Activated naive CD4-positive, alpha-beta T cell (primary cell): ENCODE measurements at regions not wholly inside any gene's neighbourhood (a gene's known extent, or its start where the extent isn't known, plus 50 kb on each side); places are given as distances from the start of the nearest gene placed in this dataset.

Source experiments
- DNase-seq, 4 experiments: peaks; one replicate each; lab custom pipeline; 2025; lab: John Stamatoyannopoulos, UW

DNA sequence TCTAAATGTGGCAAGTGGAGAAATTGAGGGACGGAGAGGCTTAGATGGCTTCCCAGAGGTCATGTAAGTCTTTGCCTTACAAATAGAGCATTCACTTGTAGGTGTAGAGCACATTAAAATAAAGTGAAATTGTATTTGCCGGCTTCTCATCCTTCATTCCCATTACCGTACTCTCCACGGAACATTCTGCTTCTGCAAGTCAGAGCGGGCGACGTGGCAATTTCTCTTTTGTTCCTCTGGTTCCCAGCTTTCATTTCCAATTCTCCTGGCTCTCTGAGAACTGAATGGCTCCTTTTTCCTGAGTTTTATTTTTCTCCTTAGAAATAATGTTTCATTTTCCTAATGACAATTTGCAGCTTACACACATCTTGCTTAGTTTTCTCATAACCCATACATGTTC is 51.3 kb upstream of the PFKP start:
- no peak for DNase-seq

DNA sequence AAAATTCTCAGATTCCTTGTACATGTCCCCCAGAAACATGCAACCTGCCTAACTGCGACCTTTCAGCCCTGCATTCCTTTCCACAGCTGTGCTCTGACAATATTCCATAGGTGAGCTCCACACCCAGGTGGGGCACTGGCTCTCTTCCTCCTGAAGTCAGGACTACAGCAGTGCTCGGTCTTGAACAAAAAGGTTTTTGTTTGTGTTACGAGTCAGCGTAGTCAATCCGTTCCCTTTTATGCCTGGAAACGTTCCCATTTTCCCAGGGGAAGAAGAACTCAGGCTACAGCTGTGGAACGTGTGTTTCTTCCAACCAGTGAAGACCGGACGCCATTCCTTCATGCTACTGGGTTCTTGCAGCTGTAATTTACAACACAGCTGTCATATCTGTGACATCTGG is 52.4 kb upstream of the PFKP start:
- DNase-seq: no peak

DNA sequence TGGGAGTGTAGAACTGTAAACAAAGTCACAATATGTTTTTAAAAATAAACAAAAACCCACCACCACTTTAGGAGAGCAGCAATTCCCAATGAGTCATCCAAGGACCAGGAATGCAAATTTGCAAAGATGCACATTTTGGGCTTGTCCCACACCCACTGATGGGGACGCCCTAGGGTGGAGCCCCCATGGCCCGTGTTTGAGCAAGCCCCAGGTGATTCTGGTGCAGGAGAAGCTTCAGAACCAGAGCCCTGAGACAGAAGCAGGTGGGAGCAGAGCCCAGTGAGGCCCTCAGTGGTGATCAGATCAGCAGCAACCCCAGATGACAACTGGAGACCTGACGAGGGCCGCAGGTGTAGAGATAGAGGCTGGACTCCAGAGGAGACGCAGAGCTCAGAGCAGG is 55.1 kb upstream of the PFKP start:
- DNase-seq: no peak

DNA sequence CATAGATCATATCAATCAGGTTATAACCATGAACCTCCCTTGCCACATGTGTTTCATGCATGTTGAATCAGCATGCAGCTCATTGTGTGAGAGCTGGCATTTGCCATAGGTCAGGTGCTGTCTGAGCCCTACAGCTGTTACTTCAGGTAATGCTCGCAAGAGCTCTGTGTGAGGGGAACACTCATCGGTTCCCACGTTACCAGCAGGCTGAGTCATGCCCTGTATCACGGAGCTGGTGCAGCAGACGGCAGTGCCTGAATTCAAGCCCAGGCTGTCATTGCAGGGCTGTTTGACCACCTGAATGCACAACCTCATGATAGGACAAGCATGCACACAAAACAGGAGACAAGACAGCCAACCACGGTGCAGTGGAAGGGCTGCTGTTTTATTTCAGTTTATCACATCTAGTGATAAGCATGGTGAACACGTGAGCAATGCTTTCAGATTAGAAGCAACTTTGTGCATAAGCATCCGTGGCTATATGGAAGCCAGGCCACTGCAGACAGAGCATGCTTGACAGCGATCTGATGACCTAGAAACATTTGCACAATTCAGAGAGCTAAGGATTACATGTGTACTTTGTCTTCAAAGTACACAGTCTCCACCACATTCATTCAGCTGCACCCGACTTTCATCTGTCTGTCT is 56.4 kb upstream of the PFKP start:
- DNase-seq: no peak

DNA sequence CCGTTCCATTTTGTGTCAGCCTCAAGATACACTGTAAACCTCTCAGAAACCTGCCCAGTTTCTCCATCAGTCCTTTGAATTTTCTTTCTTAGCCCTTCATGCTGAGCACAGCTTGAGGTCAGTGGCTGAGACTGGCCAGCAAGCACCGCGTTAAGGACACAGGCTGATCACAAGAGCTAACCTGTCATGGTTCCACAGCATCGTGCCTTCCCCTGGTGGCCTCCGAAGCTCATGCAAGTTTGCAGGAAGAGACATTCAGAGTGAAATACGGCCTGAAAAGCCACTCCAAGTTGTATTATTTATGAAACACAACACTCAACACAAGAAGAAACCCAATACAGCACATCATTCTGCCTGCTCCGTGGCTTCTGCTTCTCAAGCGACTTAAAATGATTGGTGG is 57.0 kb upstream of the PFKP start:
- DNase-seq: no peak

DNA sequence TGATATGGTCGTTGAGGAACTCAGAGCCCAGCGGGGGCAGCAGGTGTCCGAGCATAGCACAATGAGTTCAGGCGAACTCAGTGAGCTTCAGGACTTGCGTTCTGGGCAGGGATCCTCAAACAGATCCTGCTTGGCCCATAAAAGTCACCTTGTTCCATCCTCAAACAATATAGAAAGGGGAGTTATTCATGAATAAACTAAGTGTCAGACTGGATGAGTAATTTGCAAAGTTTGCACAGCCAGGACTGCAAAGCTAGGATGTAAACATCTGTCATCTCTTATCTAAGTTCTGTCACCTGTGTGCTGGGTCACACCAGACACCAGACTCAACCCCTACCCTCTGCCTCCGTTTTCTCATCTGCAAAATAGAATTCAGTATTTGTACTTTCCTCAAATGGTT is 58.0 kb upstream of the PFKP start:
- no peak for DNase-seq

DNA sequence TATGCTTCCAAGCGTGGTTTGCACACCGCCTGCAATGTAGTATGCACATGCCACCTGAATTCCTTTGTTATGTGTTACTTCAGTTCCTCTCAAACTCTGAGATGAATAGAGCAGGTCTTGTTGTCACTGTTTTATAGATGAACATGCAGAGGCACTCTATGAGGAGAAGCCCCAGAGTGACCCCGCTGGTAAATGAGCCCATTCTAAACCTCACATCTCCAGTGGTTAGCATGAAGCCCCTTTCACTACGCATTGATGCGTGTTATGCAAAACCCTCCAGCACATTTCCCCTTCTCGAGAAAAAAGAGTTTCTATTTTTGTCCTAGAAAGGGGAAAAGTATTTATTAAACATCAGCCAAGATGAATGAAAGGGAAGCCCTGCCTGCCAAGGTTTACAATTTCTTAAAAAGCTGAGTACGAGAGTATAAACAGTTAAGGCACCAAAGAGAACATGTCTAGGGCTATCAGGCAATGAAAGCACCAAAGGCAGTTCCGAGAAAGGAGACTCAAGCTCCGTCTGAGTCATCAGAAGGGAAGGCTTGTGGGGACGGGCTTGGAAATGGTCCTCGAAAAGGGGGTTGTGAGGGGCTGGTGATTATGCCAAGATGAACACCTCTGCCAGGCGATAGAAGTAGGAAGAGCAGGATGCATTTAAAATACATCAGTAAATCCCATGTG is 58.7 kb upstream of the PFKP start:
- no peak for DNase-seq

DNA sequence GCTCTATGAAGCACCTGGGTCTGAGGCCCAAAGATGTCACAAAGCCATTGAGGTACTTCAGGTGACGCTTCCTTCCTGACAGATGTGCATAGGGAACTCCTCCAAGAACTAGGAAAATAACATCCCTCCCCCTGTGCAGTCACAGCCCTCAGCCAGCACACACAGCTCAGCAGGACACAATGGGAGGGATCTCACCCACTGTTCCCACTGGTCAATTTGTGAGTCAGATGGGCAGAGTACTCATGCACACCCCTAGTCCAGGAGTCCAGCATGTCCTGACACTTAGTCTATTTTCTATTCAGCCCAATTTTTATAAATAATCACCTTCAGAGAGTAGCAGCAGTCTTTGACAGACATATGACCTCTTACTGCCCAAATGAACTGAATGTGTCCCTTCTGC is 60.7 kb upstream of the PFKP start:
- DNase-seq: no peak

DNA sequence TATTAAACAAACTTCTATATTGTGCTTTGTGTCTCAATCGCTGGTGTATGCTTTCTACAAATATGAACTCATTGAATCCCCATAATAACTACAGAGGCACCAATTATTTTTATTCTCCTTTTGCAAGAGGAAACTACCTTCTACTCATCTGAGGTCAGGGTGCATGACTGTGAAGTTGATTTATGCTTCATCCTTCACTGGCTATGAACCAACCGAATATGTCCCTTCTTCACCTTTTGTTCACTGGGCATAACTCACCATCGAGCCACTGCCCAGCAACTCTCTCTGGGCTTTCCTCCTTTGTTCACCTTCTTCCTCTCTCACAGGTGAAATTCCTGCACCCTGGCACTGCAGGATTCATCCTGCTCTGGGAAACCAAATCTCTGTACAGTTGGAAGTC is 61.3 kb upstream of the PFKP start:
- no peak for DNase-seq

DNA sequence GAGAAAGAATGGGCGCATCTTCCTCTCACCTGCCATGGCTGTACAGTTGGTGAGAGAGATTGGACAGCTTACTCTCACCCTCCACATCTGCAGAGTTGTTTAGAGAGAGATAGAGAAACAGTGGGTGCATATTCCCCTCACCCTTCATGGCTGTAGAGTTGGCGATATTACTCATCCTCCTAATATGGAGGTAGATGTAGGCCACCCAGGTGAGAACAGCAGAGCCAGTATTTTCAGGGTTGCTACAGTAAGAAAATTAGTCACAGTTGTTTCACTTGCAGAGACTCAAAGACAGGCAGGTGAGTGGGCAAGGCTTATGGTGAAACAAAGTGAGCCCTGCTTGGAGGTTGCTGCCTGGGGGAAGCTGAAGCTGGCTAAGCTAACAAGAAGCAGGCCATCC is 65.0 kb upstream of the PFKP start:
- DNase-seq: no peak

DNA sequence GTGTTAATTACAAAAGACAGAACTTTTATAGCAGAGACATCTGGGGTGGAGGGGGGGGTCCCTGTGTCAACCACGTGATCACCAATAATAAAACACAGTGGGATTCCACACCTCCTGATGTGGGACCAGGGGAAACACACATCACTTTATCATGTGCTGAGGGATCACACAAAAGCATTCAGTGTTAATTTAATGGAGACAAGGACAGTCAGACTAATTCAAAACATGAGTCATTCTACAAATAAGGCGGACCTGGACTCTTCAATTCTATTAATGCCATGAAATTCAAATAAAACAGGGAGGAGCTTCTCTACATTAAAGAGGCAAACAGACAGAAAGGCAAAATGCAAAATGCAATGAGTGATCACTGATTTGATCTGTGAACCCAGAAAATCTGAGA is 67.3 kb upstream of the PFKP start:
- DNase-seq: no peak

DNA sequence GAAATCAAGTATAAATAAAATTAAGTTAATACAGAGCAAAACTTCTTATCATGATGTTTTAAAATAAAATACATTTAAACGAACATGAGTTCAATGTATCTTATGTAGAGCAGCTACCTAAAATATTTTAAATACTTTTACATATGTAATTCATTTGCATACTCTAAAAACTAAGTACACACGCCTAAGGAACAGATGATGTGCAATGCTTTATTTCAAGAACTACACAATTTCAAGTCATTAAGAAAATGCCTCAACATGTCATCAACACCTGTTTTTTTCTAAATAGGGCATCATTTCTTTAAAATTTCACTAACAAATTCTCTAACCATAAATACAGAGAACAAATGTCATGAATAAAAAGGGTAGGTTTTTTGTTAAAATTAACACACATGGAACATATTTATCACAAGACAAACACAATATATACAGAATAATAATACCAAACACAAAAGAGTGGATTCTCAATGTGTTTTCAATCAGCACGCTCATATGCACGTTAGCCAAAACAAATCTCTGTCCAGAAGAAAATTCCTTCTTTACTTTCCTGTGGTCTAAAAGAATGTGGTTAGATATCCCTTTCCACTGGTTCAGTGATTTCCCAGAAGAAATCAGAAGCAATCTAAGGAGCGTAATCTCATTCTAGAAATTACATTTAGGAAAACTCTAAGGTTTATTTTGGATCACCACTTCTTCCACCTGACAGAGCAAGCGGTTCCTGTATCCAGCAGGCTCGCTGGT is 73.0 kb upstream of the PFKP start:
- DNase-seq: no peak

DNA sequence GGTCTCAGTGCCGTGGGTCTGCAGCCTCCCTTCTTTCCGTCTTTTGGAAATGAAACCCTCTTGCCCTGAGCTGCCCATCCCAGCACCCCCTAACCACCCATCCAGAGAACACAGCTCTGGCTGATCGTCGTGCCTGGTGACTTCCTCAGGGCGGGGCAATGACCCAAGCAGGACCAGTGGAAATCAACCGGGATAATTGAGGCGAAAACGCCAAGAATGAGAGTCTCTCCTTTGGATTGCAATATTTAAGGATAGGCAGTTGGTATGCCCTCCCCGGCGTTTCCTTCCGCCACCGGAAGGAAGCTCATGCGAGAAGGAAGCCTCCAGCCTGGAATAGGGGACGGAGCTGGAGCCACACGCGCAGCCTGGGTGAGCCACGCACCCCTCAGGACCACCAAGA is 73.7 kb upstream of the PFKP start:
- DNase-seq: no peak

DNA sequence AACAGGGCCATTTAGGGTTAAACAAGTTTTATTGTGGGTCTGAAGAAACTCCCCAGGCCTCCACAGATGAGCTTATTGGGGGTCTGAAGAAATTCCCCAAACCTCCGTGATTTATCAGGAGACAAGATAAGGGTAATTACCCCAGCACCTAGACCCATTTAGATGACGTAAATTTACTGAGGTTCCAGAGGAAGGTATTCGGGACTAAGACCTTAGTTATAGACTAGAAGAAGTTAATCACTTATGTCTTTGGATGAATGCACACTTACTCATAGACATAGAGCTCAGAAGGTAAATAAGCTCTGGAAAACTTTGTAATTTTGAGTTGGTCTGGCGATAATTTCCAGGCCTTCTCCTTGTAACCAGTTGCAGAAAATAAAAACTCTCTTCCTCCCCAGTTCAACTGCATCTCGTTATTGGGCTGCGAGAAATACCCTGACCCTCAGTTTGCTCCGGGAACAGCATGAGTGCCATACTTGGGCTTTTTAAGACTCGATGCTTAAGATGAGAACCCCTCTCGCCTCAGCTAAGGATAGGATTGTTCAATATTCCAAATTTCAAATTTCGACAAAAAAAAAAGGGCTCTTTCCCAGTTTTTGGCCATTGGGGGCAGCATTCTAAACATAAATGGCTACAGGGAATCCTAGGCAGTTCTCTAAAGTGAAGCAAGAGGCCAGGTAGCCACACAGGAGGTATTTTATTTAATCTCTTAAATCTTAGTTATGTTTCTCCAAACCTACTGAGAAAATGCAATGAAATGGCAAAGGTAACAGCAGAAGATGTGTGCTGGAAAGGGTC is 74.7 kb upstream of the PFKP start:
- no peak for DNase-seq

DNA sequence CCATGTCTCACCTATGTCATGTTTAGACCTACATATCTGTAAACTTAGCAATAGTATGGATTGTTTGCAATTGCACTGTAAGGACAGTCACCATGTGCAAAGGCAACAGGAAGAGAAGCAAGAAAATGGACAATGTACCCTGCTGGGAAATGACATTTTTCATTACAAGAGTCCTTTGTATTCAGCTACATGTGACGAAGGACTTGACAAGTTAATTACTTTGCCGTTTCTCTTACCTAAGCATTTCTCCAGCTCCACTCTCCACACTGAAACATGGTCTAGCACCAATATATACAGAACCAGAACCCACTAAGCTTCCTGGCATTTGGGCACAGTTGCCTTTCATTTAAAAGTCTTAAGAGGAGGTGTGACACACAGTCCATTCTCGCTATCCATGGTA is 76.6 kb upstream of the PFKP start:
- no peak for DNase-seq

DNA sequence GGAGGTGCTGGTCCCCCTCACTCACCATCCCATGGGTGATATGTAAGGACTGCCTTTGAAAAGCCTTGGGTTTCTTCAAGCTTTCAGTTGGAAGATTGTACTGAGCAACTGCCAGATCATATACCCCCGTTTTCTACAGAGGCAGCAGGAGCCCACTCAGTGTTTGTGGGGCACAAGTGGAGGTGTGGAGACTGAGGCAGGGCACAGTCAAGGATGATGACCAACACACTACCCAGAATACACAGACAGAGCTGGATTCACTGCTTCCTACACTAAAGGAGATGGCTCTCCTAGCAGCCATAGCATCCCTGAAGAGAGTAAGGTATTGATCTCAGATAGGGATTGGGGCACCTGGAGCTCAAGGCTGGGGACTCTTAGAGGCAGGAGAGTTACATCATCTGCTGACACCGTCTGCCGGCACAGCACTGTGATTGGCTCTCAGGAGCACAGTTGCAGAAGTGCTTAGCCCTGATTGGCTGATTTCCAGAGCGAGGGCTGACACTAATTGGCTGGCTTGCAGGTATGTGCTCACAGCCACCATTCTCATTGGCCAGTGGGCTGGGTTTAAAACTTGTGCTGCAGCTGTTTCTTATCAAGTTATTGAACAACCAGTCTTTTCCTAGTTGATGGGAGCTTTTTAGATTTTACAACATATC is 77.9 kb upstream of the PFKP start:
- DNase-seq: no peak

DNA sequence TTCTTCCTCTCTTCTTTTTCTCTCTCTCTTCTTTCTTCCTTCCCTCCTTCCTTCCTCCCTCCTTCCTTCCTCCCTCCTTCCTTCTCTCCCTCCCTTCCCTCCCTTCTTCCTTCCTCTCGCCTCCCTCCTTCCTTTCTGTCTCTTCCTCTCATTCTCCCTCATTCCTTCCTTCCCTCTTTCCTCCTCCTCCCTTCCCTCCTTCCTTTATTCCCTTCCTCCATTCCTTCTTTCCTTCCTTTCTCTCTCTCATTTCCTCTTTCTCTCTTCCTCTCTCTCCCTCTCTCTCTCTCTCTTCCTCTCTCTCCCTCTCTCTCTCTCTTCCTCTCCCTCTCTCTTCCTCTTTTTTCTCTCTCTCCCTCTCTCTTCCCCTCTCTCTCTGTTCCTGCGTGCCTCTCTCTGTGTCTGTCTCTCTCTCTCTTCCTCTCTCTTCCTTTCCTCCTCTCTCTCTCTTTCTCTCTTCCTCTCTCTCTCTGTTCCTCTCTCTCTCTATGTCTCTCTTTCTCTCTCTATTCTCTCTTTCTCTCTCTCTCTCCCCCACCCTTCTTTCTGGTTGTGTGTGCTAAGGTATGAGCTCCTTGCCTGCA is 80.1 kb upstream of the PFKP start:
- no peak for DNase-seq

DNA sequence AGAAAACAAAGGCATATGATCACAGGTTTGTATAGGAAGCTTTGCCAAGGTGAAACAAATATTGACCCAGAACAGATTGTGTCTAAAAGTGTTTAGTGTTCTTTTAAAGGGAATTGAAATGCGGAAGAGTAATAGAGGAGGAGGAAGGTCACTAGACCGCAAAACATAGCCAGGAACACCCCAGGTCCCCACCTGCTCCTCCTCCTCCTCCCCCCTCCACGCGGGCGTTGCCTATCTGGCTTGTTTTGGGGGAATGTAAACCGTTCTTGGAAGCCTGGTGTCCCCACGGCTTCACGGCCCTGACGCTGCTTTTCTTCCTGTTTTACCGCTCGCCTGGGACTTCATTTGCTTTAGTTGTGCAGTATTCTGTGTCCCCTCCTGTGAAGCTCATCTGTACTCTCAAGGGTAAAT is 81.0 kb upstream of the PFKP start:
- no peak for DNase-seq

DNA sequence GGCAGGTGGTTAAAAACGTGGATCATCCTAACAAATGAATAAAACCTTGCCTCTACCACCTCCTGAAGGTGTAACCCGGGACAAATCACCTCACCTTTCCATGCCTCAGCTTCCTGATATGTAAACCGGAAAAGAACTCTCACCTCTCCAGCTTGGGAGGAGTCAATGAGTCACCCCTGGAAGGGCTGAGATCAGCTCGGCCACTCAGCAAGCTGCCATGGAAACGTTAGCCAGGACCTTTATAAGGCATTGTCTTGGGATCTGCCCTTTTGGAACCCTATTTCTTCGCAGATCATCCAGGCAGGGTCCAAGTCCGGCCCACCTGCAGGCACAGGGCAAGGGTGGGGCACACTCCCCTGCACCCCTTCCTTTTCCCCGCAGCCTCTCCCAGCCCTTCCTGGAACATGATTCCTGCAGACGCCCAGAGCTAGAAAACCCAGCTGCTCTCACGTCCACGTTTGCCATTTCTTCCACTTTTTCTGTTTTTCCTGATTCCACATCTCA is 81.6 kb upstream of the PFKP start:
- DNase-seq: no peak

DNA sequence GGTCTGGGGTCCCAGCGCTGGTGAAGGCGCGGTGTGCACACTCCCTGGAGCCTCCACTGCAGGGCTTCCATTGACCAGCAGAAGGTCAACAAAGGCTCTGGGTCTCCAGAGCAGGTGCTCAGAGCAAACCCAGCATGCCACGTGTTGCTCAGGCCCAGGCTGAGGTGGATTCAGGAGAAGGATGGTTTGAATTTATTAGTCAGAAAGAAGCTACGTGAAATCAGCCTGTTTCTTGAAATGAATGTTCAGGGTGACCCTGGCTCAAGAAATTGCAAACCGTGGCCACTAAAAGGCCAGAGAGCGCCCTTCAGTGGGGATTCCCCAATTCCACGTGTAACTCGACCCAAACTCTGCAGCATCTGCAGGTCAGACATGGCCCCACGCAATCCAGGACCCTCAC is 82.7 kb upstream of the PFKP start:
- DNase-seq: no peak

DNA sequence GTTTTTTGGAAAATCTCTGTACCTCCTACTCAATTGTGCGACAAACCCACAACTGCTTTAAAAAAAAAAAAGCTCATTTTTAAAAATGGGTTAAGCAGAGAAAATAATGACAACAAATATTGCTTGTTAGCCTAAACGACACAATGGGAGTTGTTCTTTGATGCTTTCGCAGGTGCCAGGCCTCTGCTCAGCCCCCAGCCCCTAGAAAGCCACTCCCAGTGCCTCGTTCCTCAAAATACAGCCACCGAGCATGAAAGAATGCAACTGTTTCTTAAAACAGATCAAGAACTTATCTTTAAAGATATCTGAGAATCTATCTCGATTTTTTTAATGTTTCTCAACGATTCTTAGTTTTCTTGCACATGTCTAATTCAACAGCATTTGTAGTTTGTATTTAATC is 85.2 kb upstream of the PFKP start:
- DNase-seq: no peak

DNA sequence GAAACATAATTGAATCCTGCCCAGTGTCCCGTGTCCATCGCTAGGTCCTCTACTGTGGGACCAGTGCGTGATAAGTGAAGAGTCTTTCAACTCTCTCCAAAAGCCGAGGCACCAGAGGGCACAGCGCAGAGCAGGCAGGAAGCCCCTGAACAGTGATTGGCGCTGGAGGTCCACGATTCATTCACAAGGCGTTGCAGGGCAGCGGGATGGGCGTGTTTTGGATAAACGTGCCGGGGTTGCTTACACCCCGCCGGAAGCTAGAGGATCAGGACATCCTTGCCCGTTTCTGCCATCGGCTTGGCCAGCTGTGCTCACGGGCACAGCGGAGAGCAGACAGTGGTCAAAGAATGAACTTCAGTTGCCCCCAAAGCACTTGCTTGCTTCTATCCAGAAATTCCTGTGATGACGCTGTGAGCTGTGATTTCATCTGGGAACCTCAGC is 86.0 kb upstream of the PFKP start:
- no peak for DNase-seq
